Transverse colon (tissue), 3 donors: ENCODE measurements at regions not wholly inside any gene's neighbourhood (a gene's known extent, or its start where the extent isn't known, plus 50 kb on each side); places are given as distances from the start of the nearest gene placed in this dataset.

Source experiments
- CTCF ChIP-seq, 5 experiments: fragments of 200-600 bp in 3 of 5; fragments of 450-650 bp in 2 of 5; sonication (generic) in 3 of 5; IDR thresholded peaks; 1 replicate in 2 of 5; 2 replicates in 3 of 5; pipeline ENCODE4 v1.5.1; 2016 to 2017; ENCODE audit warnings: antibody characterized with exemption in 5 of 5, inconsistent platforms in 3 of 5, mild to moderate bottlenecking in 2 of 5, moderate library complexity in 1 of 5
- EP300 ChIP-seq: sonication (generic); formaldehyde crosslinking; IDR thresholded peaks from one replicate; pipeline ENCODE4 v1.6.1; 2017; ENCODE audit warnings: antibody characterized with exemption, low read depth
- POLR2A ChIP-seq: fragments of 450-650 bp; IDR thresholded peaks from one replicate; pipeline ENCODE4 v1.6.1; 2016; ENCODE audit warnings: antibody characterized with exemption, mild to moderate bottlenecking, moderate library complexity

GRCh38 chr14:98379830-98380229 lies 892.2 kb downstream of the BCL11B start:
- TF ChIP-seq CTCF (IDR thresholded peaks at IDR 0.05), result no peak
- TF ChIP-seq POLR2A, result no peak
- TF ChIP-seq EP300, result no peak
